ENCODE measurements at regions not wholly inside any gene's neighbourhood (a gene's known extent, or its start where the extent isn't known, plus 50 kb on each side); places are given as distances from the start of the nearest gene placed in this dataset.

DNA sequence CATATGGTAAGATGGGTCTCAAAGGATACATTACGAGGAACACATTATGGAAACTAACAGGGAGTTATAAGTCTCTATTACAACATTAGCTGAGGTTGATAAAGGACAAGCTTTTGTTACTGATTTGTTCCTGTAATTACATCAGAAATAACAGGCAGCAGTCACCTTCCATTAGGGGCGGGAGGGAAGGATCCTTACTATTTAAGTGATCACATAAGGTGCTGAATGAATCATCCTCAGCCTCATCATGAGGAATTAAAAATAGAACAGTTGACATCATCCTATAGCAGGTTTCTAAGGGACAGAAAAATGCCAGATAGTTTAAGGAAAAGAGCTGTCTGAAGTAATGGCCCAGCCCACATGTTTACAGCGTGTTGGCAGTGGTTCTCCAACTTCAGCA is 86.9 kb upstream of the MGAT5 start:
- no peak for DNase-seq (ENCODE audit: low read depth, low spot score)

DNA sequence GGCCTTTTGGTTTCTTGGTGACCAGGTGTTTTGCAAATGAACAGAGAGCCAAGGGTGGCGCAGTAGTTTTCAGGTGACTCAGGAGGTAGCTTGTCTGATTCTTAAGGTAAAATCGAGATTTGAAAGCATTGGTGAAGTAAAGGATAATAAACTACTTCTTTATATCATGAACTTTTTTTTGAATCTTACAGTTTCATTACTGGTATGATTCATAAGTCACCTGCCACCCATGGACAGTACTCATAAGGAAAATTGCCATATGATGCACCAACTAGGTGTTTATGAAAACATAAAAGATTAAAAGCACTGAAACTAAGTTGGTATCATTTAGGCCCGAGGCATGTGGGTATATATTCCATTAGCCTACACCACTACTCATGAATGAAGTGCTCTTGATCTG is 84.1 kb upstream of the MGAT5 start:
- DNase-seq (ENCODE audit: low read depth, low spot score), result no peak

DNA sequence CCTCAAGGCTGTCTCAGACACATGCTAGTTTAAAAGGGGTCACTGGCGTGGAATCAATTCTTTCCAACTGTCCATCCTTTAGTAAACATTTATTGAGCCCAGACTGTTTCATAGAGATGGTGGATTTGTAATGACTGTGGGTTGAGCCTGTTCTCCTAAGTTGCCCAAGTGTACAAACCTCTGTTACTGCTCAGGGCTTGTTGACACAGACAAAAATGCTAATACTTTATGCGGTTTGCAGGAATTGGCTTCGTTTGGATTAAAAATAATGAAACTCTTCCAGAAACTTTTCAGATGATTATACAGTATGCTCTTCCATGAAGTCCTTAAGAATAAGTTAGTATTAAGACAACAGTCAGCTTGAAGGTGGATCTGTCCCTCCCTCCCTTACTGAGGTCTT is 83.6 kb upstream of the MGAT5 start:
- DNase-seq (ENCODE audit: low read depth, low spot score), result no peak

DNA sequence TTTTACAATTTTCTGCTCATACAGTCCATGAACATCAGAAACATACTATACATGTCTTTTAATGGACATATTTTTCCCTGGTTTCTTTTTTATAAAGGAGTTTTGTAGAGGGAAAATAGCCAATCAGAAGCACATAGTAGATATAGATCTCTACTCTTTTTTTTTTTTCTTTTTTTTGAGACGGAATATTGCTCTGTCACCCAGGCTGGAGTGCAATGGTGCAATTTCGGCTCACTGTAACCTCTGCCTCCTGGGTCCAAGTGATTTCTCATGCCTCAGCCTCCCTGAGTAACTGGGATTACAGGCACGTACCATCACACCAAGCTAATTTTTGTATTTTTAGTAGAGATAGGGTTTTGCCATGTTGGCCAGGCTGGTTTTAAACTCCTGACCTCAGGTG is 83.2 kb upstream of the MGAT5 start:
- no peak for DNase-seq (ENCODE audit: low read depth, low spot score)

- no peak for DNase-seq (ENCODE audit: low read depth, low spot score)
These were observed 80.4 kb upstream of the MGAT5 start for GRCh38 chr2:134173338-134174016.

- no peak for DNase-seq (ENCODE audit: low read depth, low spot score)
These were observed 79.2 kb upstream of the MGAT5 start for GRCh38 chr2:134174711-134175110.

GRCh38 chr2:134175834-134176233 is 78.0 kb upstream of the MGAT5 start:
- DNase-seq (ENCODE audit: low read depth, low spot score), result no peak

DNA sequence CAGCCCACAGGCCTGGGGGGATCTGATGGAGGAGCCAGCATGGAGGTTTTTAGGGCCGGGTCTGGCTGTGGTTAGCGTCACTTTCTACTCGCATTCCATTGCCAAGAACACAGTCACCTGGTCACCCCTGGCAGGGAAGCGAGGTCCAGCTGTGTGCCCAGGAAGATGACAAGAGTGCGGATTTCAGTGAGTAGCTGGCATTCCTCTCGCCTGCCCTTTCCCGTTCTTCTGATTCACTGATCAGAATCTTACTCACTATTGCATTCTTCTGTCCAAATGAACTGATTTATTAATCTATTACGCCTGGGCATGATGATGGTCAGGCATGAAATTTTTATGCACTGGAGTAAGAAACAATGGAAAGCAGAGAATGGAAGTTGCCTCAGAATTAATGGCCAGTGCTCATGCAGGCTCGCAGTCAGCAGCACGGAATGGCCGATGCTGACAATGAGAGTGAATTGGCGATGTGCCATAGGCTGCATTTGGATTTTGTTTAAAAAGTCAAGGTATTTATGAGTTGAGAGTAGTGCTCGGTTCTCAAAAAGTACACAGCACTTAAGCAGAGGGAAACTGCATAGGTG is 76.4 kb upstream of the MGAT5 start:
- DNase-seq (ENCODE audit: low read depth, low spot score), result peak; percentile 71

GRCh38 chr2:134178138-134178877 is 75.6 kb upstream of the MGAT5 start:
- DNase-seq (ENCODE audit: low read depth, low spot score), result no peak

GRCh38 chr2:134181219-134181618 is 72.7 kb upstream of the MGAT5 start:
- peak; percentile 51 for DNase-seq (ENCODE audit: low read depth, low spot score)

- no peak for DNase-seq (ENCODE audit: low read depth, low spot score)
These were observed 70.2 kb upstream of the MGAT5 start for GRCh38 chr2:134183679-134184078.

- no peak for DNase-seq (ENCODE audit: low read depth, low spot score)
These were observed 68.2 kb upstream of the MGAT5 start for GRCh38 chr2:134185639-134186038.

DNA sequence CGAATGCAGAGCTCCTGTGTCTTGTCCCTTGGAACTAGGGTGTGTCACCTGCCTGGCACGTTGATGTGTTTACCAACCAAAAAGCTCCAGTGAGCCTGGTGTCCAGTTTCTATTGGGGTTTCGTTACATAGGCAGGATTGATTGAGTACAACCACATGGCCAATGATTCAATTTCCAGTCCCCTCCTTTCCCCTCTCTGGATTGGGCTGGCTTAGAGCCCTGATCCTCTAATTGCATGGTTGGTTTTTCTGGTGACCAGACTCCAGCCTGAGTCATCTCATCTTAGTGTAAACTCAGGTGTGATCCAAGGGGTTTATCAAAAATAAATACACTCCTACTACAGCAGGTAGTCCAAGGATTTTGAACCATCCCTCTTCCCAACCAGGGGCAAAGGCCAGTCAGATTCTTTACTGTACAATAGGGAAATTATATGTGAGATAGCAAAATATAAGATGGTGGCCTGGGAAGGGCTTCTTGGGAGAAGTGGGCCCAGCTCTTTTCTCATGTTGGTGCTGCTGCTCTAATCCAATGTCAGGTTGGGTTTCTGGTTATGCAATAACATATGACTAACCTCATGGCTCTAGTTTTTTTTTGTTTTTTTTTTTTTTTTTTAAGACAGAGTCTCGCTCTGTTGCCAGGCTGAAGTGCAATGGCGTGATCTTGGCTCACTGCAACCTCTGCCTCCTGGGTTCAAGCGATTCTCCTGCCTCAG is 64.7 kb upstream of the MGAT5 start:
- no peak for DNase-seq (ENCODE audit: low read depth, low spot score)

DNA sequence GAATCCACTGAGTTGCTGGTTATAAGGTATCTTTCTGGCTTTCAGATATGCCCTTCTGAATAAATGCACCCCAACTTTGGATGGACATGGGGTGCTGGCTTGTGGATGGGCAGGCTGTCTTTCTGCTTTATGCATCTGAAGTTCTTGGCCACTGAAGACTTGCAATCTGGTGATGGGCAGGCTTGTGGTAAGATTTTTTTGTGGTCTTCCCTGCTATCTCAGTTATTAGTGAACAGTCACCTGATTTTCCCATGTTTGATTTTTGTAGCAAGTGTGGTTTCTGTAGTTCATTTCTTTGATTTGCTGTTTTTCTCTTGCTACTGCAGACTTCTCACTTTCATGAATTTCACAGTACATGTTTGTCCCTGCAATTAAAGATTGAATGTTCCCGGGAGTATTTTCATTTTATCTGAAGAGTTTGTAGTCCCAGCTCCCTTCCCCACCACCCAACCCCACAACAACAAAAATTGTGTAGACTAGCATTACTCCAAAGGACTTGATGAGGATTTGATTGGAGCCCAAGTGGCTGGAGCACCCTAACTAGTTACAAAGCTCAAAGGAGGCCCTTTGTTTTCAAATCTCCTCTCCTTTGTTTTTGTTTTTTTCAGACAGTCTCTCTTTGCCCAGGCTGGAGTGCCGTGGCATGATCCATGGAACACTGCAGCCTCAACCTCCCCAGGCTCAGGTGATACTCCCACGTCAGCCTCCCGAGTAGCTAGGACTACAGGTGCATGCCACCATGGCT is 63.6 kb upstream of the MGAT5 start:
- no peak for DNase-seq (ENCODE audit: low read depth, low spot score)

DNA sequence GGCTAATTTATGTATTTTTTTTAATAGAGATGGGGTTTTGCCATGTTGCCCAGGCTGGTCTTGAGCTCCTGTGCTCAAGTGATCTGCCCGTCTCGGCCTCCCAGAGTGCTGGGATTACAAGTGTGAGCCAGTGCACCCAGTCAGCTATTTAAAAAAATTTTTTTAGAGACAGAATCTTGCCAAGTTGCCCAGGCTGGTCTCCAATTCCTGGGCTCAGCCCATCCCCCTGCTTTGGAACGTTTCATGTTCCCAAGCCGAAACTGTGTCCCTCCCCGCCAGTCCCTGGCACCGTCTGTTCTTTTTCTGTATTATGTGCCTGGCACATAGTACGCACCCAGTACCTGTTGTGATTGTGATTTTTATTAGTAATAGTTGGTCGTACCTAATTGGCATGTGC is 63.1 kb upstream of the MGAT5 start:
- DNase-seq (ENCODE audit: low read depth, low spot score), result no peak

GRCh38 chr2:134191835-134192234 is 62.0 kb upstream of the MGAT5 start:
- DNase-seq (ENCODE audit: low read depth, low spot score), result no peak

- DNase-seq (ENCODE audit: low read depth, low spot score), result no peak
These were observed 60.9 kb upstream of the MGAT5 start for GRCh38 chr2:134193006-134193405.

- no peak for DNase-seq (ENCODE audit: low read depth, low spot score)
These were observed 59.4 kb upstream of the MGAT5 start for GRCh38 chr2:134194519-134194918.

DNA sequence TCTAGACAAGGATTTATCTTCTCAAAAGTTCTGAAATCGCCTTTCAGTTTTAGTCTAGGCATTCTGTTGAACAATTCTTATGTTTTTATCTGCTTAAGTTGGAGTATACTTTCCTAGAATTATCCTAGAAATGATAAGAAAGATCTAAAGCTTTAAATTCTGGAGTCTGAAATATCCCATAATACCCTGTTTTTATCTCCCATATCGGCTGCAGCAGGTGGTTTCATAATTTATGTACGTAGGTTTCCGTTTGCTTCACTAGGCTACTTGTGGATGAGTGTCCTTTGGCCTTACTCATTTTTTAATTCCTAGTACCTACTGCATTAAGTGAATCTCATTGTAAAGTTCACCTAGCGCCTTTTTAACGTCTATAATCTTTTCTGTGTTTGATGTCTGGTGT is 58.5 kb upstream of the MGAT5 start:
- no peak for DNase-seq (ENCODE audit: low read depth, low spot score)

DNA sequence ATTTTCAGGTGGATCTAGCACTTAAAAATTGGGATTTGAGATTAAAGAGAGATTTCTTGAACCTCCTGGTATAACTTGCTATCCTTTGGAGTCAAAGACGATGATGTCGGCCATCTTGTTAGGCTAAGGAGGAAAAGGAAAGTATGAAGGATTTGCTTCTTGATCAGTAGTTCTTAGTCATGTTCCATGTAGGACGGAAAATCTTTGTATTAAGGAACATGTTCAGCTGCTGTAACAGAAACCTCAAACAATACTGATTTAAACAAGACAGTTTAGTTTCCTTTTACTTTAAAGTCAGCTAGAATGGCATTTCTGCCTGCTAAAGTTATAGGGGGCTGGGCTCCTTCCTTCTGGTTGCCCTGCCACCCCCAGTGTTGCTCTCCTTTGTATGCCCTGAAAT is 56.4 kb upstream of the MGAT5 start:
- DNase-seq (ENCODE audit: low read depth, low spot score), result no peak

DNA sequence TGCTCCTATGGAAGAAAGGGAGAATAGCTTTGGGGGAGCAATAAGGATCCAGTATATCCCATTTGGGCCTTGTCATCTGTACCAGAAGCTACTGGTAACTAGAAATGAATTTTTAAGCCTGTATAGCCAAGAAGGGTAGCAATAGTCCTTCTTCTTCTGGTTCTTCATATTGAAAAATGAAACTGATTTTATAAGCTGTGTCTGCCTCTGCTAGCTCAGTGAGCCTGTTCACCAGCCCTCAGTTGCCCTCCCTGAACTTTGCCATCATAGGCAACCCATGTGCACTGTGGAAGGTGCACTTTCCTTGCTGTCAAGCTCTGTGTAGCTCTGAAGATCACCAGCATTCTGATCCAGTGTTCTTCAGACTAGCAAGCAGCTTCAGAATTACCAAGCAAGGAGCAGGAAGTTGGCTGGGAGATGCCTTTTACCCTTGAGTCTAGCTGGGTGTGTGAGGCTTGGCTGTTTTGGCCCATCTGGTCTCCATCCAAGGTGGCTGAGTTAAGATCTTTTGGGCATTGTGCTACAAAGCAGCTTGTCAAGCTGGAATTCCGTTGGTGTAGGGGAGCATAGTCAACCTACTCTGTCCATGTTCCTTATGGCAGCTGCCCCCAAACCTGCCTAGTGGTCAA is 55.8 kb upstream of the MGAT5 start:
- DNase-seq (ENCODE audit: low read depth, low spot score), result no peak

Measured in ELF-1 (cell line).